Activated CD8-positive, alpha-beta memory T cell treated with anti-CD3 and anti-CD28 coated beads, Interleukin-2, amount 50 U/mL, for 4 hours (primary cell): ENCODE measurements at regions not wholly inside any gene's neighbourhood (a gene's known extent, or its start where the extent isn't known, plus 50 kb on each side); places are given as distances from the start of the nearest gene placed in this dataset.
"Not testable (repeated sequence)": the region's sequence is repeated elsewhere in the genome, so short reads cannot be mapped to it uniquely, and the experiment has no call there.

Experiments
- DNase-seq: peaks from one replicate; pipeline ENCODE4 v3.0.0-alpha.2; 2020

- no peak for DNase-seq
Observed at GRCh38 chr2:192854706-192855105, 660.0 kb upstream of the TMEFF2 start.

DNA sequence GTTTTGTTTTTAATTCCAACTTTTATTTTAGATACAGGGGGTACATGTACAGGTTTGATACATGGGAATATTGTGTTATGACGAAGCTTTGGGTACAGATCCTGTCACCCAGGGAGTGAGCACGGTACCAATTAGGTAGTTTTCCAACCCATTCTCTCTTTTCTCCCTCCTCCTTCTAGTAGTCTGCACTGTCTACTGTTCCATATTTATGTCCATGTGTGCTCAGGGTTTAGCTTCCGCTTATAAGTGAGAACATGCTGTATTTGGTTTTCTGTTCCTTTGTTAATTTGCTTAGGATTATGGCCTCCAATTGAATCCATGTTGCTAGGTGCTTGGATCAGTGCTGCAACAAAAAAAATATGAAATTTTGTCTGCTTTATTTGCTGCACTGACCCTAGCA is 659.3 kb upstream of the TMEFF2 start:
- DNase-seq, result no peak

GRCh38 chr2:192828947-192829346 is 634.2 kb upstream of the TMEFF2 start:
- no peak for DNase-seq

DNA sequence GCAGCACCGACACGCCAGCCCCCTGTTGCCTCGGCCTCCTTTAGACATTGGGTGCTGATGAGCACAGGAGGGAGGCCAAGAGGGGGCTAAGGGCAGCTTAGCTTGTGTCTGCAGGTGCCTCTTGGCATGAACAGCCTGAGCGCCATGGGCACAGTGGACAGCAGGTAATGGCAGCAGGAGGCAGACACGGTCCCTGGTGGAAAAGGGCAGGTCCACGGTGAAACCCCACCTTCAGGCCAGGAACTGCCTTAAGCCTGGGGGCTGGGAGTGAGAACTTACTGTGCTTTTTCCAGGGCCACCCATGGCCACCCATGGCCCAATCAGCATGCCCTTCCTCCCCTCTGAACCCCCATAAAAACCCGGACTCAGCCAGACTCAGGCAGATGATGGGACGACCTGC is 633.4 kb upstream of the TMEFF2 start:
- DNase-seq, result no peak

DNA sequence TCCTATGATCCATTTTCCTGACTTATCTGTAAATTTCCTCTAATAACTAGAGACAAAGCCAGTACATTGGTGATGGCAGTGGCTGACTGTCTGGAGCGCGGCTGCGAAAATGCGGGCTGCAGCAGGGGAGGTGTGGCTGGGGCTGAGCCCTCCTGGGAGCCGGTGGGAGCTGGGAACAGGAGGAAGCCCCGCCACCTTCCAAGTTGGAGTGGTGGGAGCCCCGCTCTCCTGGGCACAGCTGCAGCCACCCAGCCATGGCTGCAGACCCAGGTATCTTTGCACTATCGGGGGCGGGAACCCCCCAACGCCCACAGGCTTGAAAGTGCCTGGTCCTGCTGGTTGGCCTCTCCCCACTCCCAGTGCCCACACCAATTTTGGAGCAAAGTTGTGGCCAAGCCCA is 633.0 kb upstream of the TMEFF2 start:
- no peak for DNase-seq

DNA sequence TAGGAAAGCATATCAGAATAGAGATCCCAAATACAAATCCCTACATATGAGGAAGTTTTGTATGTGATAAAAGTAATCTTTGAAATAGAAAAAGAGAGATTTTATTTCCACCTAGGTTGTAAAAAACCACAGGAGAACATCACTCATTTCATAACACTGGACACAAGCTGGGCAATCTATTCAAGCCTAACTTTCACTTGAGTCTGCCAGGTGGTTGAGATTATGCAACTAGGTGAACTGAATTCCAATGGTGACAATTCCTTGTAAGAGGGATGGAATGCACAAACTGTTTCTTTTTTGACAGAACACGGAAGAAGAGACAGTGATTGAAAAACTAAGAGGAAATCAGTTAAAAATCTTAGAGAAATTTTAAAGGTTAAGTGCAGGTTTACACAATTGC is 619.6 kb upstream of the TMEFF2 start:
- no peak for DNase-seq

DNA sequence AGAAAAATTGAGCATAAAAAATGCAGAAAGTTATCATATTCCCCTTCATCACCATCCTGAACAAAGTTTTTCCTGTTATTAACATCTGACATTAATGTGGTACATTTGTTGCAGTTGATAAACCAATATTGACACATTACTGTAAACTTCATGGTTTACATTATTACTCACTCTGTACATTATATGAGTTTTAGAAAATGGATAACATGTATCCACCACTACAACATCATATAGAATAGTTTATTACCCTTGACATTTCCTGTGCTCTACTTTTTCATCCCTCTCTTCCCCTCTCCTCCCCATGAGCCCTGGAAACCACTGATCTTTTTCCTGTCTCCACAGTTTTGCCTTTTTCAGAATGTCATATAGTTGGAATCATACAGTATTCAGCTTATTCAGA is 618.6 kb upstream of the TMEFF2 start:
- no peak for DNase-seq

DNA sequence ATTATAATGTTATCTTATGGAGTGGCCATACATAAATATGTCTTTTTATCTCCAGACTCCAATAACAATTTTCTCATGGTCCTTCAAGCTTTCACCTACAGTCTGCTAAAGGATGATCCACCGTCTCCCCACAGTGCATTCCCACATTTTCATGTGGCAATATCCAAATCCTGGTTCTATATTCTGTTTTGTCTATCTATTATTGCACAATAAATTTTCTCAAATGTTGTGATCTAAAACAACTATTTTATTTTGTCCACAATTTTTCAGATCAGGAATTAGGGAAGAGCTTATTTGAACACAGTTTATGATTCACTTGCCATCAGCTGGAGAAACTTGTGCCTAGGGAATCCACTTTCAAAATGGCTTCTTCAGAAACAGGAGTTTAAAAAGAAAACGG is 614.4 kb upstream of the TMEFF2 start:
- no peak for DNase-seq

- no peak for DNase-seq
Observed at GRCh38 chr2:192783643-192784042, 588.9 kb upstream of the TMEFF2 start.

DNA sequence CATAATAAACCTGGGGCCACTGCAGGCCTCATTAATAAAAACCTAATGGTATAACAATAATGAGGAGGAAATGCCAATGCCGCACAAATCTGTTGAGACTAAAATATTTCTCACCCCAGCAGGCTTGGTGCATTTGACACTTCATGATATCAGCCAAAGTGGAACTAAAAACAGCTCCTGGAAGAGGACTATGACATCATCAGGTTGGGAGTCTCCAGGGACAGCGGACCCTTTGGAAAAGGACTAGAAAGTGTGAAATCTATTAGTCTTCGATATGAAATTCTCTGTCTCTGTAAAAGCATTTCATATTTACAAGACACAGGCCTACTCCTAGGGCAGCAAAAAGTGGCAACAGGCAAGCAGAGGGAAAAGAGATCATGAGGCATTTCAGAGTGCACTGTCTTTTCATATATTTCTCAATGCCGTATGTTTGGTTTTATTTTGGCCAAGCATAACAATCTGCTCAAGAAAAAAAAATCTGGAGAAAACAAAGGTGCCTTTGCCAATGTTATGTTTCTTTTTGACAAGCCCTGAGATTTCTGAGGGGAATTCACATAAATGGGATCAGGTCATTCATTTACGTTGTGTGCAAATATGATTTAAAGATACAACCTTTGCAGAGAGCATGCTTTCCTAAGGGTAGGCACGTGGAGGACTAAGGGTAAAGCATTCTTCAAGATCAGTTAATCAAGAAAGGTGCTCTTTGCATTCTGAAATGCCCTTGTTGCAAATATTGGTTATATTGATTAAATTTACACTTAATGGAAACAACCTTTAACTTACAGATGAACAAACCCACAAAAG is 580.9 kb upstream of the TMEFF2 start:
- no peak for DNase-seq

DNA sequence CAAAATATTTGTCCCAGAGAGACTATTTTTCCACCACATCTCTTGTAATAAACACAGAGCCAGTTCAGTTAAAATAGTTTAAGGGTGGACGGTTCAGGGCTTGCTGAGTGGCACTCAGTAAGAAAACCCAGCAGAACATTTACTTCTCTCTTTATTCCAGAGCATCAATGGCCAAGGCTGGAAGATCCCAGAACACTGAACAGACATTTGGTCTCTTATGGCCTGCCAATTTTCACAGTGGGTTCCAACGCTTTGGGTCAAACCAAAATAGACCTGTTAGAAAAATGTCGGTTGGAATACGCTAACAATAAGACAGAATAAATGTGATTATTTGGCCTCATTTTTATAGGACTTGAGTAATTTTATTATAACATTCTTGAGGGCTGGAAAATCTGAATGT is 580.3 kb upstream of the TMEFF2 start:
- DNase-seq, result no peak

- no peak for DNase-seq
Observed at GRCh38 chr2:192773044-192773443, 578.3 kb upstream of the TMEFF2 start.

GRCh38 chr2:192749611-192750200 is 555.0 kb upstream of the TMEFF2 start:
- DNase-seq, result no peak

DNA sequence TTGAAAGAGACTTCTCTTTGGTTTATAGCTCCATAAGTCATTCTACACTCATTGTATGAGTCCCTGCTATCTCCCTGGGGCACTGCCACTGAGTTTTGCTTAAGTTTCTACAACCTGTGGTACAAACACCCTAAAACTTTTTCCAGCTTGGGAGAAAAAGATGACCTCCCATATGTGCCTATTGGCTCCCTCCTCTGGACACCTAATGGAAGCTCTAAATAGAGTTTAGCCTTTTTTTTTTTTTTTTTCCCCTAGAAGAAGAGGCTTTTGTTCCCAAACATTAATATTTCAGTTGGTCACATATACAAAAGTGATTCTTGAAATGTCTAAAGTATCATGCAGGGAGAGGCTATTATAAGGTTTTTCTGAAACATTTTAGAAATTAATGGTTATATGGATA is 547.2 kb upstream of the TMEFF2 start:
- DNase-seq, result no peak

GRCh38 chr2:192735447-192735846 is 540.7 kb upstream of the TMEFF2 start:
- DNase-seq, result no peak

DNA sequence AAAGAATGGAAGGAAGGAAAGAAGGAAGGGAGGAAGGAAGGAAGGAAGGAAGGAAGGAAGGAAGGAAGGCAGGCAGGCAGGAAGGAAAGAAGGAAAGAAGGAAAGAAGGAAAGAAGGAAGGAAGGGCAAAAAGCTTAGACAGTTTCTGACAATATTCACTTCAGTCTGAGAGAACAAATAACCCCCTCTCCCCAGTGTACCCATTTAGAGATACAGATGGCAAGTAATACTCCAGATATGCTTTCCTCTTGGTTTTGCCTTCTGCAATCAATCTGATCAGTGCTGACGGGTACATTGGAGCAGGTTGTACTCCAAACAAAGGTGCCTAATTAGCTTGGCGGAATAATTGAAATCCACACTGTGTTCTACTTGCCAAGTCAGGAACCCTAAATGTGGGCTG is 534.6 kb upstream of the TMEFF2 start:
- DNase-seq, result no peak

- no peak for DNase-seq
Observed at GRCh38 chr2:192725991-192726390, 531.3 kb upstream of the TMEFF2 start.

DNA sequence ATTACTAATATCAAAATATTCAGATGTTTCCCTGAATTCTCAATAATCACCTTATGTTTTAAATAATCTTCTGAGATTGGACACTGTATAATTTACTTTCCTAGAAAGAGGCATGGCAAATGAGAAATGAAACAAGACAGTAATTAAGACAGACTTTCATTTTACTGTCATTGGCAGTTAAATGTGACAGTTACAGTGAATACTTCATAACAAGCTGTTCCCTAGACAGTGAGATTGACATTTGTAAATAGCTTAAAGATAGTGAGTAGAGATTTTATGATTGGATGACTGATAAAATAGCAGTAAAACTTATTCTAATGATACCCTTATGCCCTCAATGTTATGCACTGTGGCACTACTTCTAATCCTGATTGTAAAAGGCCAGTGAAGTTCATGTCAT is 524.9 kb upstream of the TMEFF2 start:
- DNase-seq, result no peak

GRCh38 chr2:192718340-192718739 is 523.6 kb upstream of the TMEFF2 start:
- DNase-seq, result no peak

DNA sequence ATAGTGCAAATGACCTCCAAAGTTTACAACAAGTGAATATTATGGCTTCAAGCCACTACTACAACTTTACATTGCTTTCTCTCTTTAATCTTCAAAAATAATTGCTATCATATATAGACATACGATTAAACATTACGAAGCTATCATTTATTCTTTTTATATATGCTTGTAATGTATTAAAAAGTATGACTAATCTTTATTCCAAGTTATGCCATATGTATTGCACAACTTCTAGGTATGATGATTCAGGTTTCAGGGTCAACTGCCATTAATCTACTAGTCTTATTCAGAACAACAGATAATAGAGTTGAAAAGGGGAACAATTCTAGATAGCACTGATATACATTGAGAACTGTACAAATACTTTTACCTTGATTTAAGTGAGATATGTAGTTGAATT is 506.2 kb upstream of the TMEFF2 start:
- no peak for DNase-seq

DNA sequence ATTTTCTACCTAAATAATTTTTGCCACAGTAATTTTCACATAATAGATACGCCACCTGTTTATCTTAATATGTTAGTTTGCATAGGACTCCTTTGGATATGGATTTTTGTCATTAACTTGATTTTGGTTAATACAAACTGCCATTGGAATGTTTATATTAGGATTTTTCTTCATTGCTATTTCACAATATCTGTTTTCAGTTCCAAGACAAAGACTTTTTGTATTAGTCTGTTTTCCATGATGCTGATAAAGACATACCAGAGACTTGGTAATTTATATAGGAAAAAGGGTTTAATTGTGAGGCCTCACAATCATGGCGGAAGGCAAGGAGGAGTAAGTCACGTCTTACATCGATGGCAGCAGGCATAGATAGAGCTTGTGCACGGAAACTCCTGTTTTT is 503.1 kb upstream of the TMEFF2 start:
- DNase-seq, result no peak

- no peak for DNase-seq
Observed at GRCh38 chr2:192696857-192697256, 502.1 kb upstream of the TMEFF2 start.

- no peak for DNase-seq
Observed at GRCh38 chr2:192687015-192687414, 492.3 kb upstream of the TMEFF2 start.

DNA sequence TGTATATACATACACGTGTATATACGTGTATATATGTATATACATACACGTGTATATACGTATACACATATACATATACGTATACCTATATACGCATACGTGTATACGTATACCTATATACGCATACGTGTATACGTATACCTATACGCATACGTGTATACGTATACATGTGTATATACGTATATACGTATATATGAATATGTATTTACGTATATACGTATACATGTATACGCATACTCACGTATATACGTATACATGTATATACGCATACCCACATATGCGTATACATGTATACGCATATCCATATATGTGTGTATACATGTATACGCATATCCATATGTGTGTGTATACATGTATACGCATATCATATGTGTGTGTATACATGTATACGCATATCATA is 487.8 kb upstream of the TMEFF2 start:
- not testable (repeated sequence) for DNase-seq

DNA sequence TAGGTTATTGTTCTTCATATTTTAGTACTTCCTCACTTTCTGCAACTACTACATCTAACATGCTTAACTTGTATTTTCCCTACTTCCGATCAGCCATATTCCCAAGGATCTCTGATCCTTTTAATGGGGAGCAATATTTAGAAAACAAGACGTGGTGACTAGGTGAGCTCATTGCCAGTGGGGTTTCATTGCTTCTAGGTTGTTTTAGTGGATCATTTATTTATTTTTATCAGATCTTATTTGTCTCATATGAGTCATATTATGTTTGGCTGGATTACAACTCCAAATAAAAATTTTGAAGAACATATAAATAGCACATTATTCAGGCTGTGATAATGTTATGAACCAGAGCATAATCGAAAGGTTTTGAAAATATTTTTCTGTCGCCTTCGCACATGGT is 480.9 kb upstream of the TMEFF2 start:
- DNase-seq, result no peak
